ENCODE measurements at regions not wholly inside any gene's neighbourhood (a gene's known extent, or its start where the extent isn't known, plus 50 kb on each side); places are given as distances from the start of the nearest gene placed in this dataset.

DNA sequence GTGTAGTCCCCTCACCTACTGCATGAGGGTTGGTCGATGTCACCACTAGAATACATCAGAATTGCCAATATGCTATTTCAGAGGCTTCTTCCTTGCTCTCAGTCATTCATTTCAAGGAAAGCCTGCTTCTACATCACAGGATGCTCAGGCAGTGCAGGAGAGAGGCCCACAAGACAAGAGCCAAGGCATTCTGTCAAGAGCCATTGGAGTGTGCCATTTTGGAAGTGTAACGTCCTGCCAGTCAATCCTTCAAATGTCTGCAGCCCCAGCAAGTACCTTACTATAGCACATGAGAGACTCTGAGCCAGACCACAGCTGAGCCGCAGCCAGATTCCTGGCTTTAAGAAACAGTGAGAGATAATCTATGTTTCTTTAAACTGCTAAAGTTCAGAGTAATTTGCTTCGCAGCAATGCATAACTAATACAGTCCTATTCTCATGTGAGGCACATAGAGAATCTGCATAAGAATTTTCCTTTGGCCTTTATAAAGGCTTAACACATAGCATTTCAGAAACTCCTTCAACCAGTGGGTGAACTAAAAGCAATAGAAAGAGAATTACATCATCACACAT, 166.5 kb upstream of the GNAI1 start:
- H3K79me2 ChIP-seq (ENCODE audit: low read length), result no peaks in the 10 kb centered on the region
- no peaks in the 10 kb centered on the region for H3K36me3 ChIP-seq (replicated peaks; ENCODE audit: insufficient read depth, low read length)

DNA sequence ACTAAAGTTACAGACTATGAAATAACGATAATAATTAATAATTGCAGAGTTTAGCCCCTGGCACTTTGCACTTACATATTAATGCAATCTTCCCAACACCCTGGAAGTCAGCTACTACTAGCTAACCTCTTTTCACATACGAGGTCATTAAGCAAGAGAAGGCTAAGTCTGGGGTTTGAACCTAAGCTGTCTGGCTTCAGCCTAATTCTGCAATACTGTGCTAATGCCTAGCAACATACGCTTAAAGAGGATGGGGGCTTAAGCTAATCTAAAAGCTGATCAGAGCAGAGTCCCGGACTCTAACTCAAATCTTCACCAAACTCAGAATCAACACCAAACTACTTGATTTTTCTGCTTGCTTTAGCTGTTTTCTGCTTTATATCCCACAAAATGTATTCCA, 168.7 kb upstream of the GNAI1 start:
- Histone ChIP-seq H3K9me3 (replicated peaks; ENCODE audit: insufficient read depth, low read length) (no peaks in the 10 kb centered on the region), H4K20me1 (ENCODE audit: insufficient read depth, low read length) (no peaks in the 10 kb centered on the region), H3K9me2 (replicated peaks; ENCODE audit: insufficient read depth, low read length) (no peaks in the 10 kb centered on the region), H3K27me3 (replicated peaks; ENCODE audit: insufficient read depth, low read length) (no peaks in the 10 kb centered on the region), H3K9ac (ENCODE audit: low read length) (no peak overlapping the region), H3K4me3 (ENCODE audit: low read length) (no peak overlapping the region), H3K27ac (ENCODE audit: low read length) (no peak overlapping the region), H2AFZ (ENCODE audit: low read length) (no peak overlapping the region), H3F3A (ENCODE audit: insufficient read depth, low read length) (no peaks in the 10 kb centered on the region), H3K36me3 (replicated peaks; ENCODE audit: insufficient read depth, low read length) (no peaks in the 10 kb centered on the region), H3K4me2 (ENCODE audit: low read depth, low read length) (no peak overlapping the region), H3K4me1 (ENCODE audit: low read length) (no peaks in the 10 kb centered on the region), H3K79me2 (ENCODE audit: low read length) (no peaks in the 10 kb centered on the region)
- no peak for DNase-seq
- TF ChIP-seq EZH2 (optimal IDR thresholded peaks at IDR 0.05; ENCODE audit: low read depth, low read length) (no peak), EZH2phosphoT487 (IDR thresholded peaks at IDR 0.05; ENCODE audit: low read length) (no peak)
- TF ChIP-seq, protein P1, sequence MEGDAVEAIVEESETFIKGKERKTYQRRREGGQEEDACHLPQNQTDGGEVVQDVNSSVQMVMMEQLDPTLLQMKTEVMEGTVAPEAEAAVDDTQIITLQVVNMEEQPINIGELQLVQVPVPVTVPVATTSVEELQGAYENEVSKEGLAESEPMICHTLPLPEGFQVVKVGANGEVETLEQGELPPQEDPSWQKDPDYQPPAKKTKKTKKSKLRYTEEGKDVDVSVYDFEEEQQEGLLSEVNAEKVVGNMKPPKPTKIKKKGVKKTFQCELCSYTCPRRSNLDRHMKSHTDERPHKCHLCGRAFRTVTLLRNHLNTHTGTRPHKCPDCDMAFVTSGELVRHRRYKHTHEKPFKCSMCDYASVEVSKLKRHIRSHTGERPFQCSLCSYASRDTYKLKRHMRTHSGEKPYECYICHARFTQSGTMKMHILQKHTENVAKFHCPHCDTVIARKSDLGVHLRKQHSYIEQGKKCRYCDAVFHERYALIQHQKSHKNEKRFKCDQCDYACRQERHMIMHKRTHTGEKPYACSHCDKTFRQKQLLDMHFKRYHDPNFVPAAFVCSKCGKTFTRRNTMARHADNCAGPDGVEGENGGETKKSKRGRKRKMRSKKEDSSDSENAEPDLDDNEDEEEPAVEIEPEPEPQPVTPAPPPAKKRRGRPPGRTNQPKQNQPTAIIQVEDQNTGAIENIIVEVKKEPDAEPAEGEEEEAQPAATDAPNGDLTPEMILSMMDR (IDR thresholded peaks at IDR 0.05; ENCODE audit: low read length), result no peak

More for the DNA sequence above, 166.5 kb upstream of the GNAI1 start:
- Histone ChIP-seq H3K9me3 (replicated peaks; ENCODE audit: insufficient read depth, low read length) (no peaks in the 10 kb centered on the region), H3K4me3 (ENCODE audit: low read length) (no peak overlapping the region), H3K4me2 (ENCODE audit: low read depth, low read length) (no peak overlapping the region), H3K9me2 (replicated peaks; ENCODE audit: insufficient read depth, low read length) (no peaks in the 10 kb centered on the region), H3K4me1 (ENCODE audit: low read length) (no peaks in the 10 kb centered on the region), H3K27me3 (replicated peaks; ENCODE audit: insufficient read depth, low read length) (no peaks in the 10 kb centered on the region), H4K20me1 (ENCODE audit: insufficient read depth, low read length) (no peaks in the 10 kb centered on the region), H3F3A (ENCODE audit: insufficient read depth, low read length) (no peaks in the 10 kb centered on the region), H3K27ac (ENCODE audit: low read length) (no peak overlapping the region), H2AFZ (ENCODE audit: low read length) (no peak overlapping the region), H3K9ac (ENCODE audit: low read length) (no peak overlapping the region)
- DNase-seq, result no peak
- TF ChIP-seq EZH2 (optimal IDR thresholded peaks at IDR 0.05; ENCODE audit: low read depth, low read length), result no peak
- TF ChIP-seq, protein P1 (IDR thresholded peaks at IDR 0.05; ENCODE audit: low read length), result no peak
- no peak for TF ChIP-seq EZH2phosphoT487 (IDR thresholded peaks at IDR 0.05; ENCODE audit: low read length)

DNA sequence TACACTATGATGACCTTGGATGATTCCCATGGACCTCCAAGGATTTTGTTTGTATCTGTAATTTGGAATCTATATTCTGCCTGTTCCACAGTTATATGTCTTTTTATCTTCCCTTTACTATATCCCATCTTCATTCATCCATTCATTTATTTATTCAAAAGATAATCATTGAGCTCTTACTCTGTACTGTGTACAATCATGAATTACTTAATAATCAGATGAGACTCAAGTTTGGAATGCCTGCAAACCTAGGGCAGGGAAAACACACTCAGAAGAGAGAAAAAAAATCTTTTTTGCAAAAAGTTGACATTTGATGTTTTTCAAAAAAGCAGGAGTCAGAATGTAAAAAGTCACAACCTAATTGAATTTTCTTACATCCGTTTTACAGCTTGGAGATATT, 170.2 kb upstream of the GNAI1 start:
- Histone ChIP-seq H2AFZ (ENCODE audit: low read length) (no peak overlapping the region), H3K9me2 (replicated peaks; ENCODE audit: insufficient read depth, low read length) (no peaks in the 10 kb centered on the region), H4K20me1 (ENCODE audit: insufficient read depth, low read length) (no peaks in the 10 kb centered on the region), H3K36me3 (replicated peaks; ENCODE audit: insufficient read depth, low read length) (no peaks in the 10 kb centered on the region), H3F3A (ENCODE audit: insufficient read depth, low read length) (no peaks in the 10 kb centered on the region), H3K4me3 (ENCODE audit: low read length) (no peak overlapping the region), H3K9me3 (replicated peaks; ENCODE audit: insufficient read depth, low read length) (no peaks in the 10 kb centered on the region), H3K79me2 (ENCODE audit: low read length) (no peaks in the 10 kb centered on the region), H3K27me3 (replicated peaks; ENCODE audit: insufficient read depth, low read length) (no peaks in the 10 kb centered on the region), H3K27ac (ENCODE audit: low read length) (no peak overlapping the region), H3K4me2 (ENCODE audit: low read depth, low read length) (no peak overlapping the region), H3K4me1 (ENCODE audit: low read length) (no peaks in the 10 kb centered on the region), H3K9ac (ENCODE audit: low read length) (no peak overlapping the region)
- TF ChIP-seq EZH2phosphoT487 (IDR thresholded peaks at IDR 0.05; ENCODE audit: low read length) (no peak), EZH2 (optimal IDR thresholded peaks at IDR 0.05; ENCODE audit: low read depth, low read length) (no peak)
- TF ChIP-seq, protein P1 (IDR thresholded peaks at IDR 0.05; ENCODE audit: low read length), result no peak
- no peak for DNase-seq
